ENCODE measurements at regions not wholly inside any gene's neighbourhood (a gene's known extent, or its start where the extent isn't known, plus 50 kb on each side); places are given as distances from the start of the nearest gene placed in this dataset.

GRCh38 chr10:9189448-9189847 is 1135.0 kb downstream of the GATA3 start:
- no peak for DNase-seq

DNA sequence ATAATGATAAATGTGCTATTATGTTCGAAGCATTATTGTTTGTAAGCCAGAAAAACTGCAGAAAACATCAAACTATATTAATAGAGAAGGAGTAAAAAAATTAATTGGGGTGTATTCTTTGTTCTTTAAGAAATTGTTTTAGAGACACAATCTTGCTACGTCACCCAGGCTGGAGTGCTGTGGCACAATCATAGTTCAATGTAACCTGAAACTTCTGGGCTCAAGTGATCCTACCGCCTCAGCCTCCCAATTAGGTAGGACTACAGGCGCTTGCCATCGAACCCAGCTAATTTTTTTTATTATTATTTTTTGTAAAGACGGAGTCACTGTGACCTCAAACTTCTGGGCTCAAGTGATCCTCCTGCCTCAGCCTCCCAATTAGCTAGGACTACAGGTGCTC is 1138.6 kb downstream of the GATA3 start:
- no peak for DNase-seq

GRCh38 chr10:9195385-9195784 is 1140.9 kb downstream of the GATA3 start:
- no peak for DNase-seq

DNA sequence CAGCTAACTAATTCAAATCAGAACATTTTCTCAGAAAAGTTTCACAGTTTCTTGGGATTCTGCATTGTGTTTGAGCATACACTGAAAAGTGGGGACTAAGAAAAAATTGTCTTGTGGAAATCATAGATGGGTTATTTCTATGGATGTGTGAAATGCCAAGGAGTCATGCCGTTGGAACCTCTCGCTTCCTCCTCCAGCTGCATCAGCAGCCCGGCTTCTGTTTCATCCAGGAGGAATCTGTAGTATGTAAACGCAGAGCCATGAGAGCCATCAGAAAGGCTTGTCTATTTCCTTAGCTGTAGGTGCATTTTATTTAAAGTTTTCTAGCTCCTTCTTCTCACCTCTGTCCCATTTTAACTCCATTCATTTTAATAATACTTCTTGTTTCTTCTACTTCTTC is 1144.1 kb downstream of the GATA3 start:
- DNase-seq, result no peak

DNA sequence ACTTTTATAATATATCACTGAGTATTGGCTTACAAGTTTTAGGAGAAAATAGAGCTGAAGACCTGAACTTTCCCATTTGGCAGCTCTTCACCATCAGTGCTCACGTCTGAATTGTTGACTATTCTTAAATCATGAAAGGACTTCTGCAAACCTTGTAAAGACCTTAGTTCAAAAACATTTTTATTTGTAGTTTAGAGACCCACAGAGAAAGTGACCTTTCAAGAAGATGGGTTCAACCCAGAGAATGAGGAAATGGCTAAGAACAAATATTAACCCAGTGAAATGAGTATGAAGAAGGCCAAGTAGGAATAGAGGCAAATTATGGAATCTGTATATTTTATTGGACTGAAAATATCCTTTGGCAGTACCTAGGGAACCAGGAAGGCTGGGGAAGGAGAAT is 1151.1 kb downstream of the GATA3 start:
- DNase-seq, result no peak

GRCh38 chr10:9209105-9209798 is 1154.8 kb downstream of the GATA3 start:
- DNase-seq, result peak; percentile 74

- no peak for DNase-seq
These were observed 1156.7 kb downstream of the GATA3 start for GRCh38 chr10:9211228-9211627.

DNA sequence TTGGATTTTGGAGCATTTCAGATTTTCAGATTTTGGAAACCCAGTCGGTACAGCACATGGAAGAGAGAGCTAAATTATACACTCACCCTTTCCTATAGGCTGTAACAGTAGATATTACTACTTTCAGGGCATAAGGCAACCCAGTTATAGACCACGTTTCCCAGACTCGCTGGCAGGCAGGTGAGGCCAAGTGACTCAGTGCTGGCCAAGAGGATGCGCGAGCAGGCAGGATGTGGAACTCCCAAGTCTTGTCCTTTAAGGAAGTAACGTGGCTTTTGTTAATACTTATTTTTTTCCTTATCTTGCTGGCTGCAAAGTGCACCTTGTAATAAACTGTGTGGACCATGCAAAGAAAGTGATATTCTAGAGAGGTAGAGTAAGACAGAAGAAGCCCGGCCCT is 1160.1 kb downstream of the GATA3 start:
- DNase-seq, result no peak

DNA sequence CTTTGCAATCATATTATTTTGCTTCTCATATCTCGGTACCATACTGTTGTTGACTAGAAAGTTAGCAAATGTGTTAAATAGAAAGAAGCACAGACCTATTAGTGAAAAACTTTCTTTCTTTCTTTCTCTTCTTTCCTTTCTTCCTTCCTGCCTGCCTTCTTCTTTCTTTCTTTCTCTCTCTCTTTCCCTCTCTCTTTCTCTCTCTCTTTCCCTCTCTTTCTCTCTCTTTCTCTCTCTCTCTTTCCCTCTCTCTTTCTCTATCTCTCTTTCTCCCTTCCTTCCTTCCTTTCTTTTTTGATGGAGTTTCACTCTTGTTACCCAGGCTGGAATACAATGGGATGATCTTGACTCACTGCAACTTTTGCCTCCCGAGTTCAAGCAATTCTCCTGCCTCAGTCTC is 1160.6 kb downstream of the GATA3 start:
- no peak for DNase-seq

DNA sequence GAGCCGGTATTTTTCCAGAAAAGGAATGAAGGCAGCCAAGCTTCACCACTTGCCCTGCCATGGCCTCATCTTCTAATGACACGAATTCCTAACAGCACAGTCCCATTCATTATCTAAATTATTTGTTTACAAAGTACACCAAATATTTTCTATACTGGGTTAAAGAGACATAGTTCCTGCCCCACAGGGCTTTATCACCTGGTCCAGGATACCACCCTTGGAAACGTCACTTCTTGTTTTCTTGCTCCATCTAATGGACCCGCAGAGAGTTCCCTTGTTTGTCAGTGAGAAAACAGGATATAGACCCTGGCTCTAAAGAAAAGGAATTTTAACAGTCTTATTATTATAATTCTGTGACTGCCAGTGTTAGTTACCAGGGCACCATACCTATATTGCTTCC is 1165.4 kb downstream of the GATA3 start:
- DNase-seq, result no peak

- DNase-seq, result no peak
These were observed 1168.4 kb downstream of the GATA3 start for GRCh38 chr10:9222917-9223316.

GRCh38 chr10:9227679-9228365 is 1173.3 kb downstream of the GATA3 start:
- no peak for DNase-seq

DNA sequence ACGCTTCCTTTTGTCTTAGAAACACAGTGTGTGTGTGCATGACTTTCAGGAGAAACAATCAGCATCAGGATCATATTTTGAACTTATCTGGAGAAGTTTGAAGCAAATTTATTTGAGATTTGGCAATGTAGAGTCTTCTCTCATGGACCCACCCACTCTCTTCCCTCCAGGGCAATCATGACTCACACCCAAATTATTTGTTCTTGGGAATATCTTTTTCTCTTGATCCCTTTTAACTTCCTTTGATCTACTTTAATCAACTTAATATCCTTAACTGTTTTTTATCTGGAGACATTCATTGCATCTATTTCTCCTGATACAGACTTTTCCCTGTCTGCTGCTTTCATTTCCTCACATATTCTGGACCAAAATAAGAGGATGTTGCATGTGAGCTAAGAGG is 1174.3 kb downstream of the GATA3 start:
- DNase-seq, result no peak

GRCh38 chr10:9229702-9230244 is 1175.3 kb downstream of the GATA3 start:
- no peak for DNase-seq

DNA sequence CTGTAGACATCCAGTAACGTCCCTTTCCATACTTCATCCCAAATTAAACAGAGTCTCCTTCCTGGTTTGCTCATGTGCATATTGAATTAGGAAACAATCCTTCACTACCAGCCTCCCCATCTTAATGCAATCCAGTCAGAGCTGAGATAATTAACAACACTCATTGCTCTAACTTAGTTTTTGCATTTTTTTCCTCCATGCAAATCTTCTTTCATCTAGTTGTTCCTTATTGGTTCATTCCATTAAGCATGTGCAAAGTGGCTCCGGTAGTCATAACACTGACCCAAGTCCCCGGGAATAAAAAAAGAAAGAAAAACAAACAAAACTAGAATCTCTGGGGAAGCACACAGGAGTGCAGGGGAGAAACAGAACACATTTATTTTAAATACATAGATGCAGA is 1176.1 kb downstream of the GATA3 start:
- no peak for DNase-seq

- no peak for DNase-seq
These were observed 1179.7 kb downstream of the GATA3 start for GRCh38 chr10:9234191-9234590.

GRCh38 chr10:9238041-9238440 is 1183.6 kb downstream of the GATA3 start:
- no peak for DNase-seq

- DNase-seq, result no peak
These were observed 1184.8 kb downstream of the GATA3 start for GRCh38 chr10:9239298-9239697.

- no peak for DNase-seq
These were observed 1189.5 kb downstream of the GATA3 start for GRCh38 chr10:9243941-9244411.

DNA sequence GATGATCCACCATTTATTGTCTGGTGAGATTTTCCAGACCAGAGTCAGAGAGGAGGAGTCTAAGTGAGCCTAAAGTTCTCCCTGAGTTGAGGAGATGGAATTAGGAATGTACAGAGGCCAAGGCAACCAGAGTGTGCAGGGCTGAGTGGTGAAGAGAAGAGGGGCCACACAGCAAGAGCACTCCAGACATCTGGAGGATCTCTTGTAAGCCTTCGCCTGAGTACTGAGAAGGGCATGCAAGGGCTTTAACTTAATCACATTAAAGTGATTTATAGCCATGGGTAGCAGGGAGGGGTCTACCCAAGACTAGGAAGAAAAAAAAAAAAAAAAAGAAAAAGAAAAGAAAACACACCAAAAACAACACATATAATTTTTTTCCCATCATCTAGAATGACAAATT is 1190.4 kb downstream of the GATA3 start:
- no peak for DNase-seq

- DNase-seq, result no peak
These were observed 1198.6 kb downstream of the GATA3 start for GRCh38 chr10:9253121-9253520.

GRCh38 chr10:9254353-9254752 is 1199.9 kb downstream of the GATA3 start:
- no peak for DNase-seq

GRCh38 chr10:9260690-9261089 is 1206.2 kb downstream of the GATA3 start:
- DNase-seq, result no peak

GRCh38 chr10:9262770-9263169 is 1208.3 kb downstream of the GATA3 start:
- no peak for DNase-seq
